OCI-LY7 (cell line): ENCODE measurements at regions not wholly inside any gene's neighbourhood (a gene's known extent, or its start where the extent isn't known, plus 50 kb on each side); places are given as distances from the start of the nearest gene placed in this dataset.

Experiments used
- BruUV-seq: library from RNA; stranded (reverse); fragments of 400-500 nt; replicated peaks from 2 replicates; lab custom pipeline; 2021; lab: Mats Ljungman, UMichigan
- CTCF ChIA-PET: fragments of 300-600 bp; sonication (Branson Sonifier 250); formaldehyde crosslinking; loops from one replicate; lab custom pipeline; 2022; ENCODE audit warnings: antibody characterized with exemption; ENCODE audit not compliant: unreplicated experiment; lab: Charles Lee
- POLR2A ChIA-PET: fragments of 300-600 bp; sonication (Branson Sonifier 250); formaldehyde crosslinking; loops from one replicate; lab custom pipeline; 2022; ENCODE audit warnings: antibody characterized with exemption; lab: Charles Lee
- DNase-seq: peaks from one replicate; pipeline ENCODE4 v3.0.0-alpha.2; 2015; ENCODE audit warnings: low spot score
- H2AFZ ChIP-seq: fragments of 200-600 bp; sonication (generic), shearing (Covaris generic); 2 replicates; pipeline ENCODE4 v1.6.1; 2014; ENCODE audit warnings: mild to moderate bottlenecking, antibody characterized with exemption, low read length, moderate library complexity
- H3K27ac ChIP-seq: fragments of 200-600 bp; sonication (generic); 2 replicates; pipeline ENCODE4 v1.5.1; 2014; ENCODE audit warnings: mixed run types, low read depth, mild to moderate bottlenecking, moderate library complexity, low read length, inconsistent platforms; ENCODE audit not compliant: poor library complexity, severe bottlenecking
- H3K36me3 ChIP-seq: fragments of 200-600 bp; sonication (generic); 2 replicates; pipeline ENCODE4 v1.6.1; 2014; ENCODE audit warnings: mild to moderate bottlenecking, antibody characterized with exemption, low read length, moderate library complexity, mixed read lengths; ENCODE audit not compliant: insufficient read depth
- H3K4me1 ChIP-seq: fragments of 200-600 bp; sonication (generic); 2 replicates; pipeline ENCODE4 v1.5.1; 2014; ENCODE audit warnings: mild to moderate bottlenecking, low read length; ENCODE audit not compliant: insufficient read depth, poor library complexity, severe bottlenecking
- H3K4me2 ChIP-seq: fragments of 200-600 bp; sonication (generic); 2 replicates; pipeline ENCODE4 v1.6.1; 2014; ENCODE audit warnings: mild to moderate bottlenecking, low read length
- H3K4me3 ChIP-seq: fragments of 200-600 bp; sonication (generic); 2 replicates; pipeline ENCODE4 v1.5.1; 2014; ENCODE audit warnings: mild to moderate bottlenecking, low read depth, low read length; ENCODE audit not compliant: poor library complexity, severe bottlenecking
- H3K79me2 ChIP-seq: fragments of 200-600 bp; sonication (generic); 2 replicates; pipeline ENCODE4 v1.6.1; 2016; ENCODE audit warnings: low read depth, mild to moderate bottlenecking, low read length, moderate library complexity, mixed read lengths; ENCODE audit not compliant: insufficient read depth
- H3K9me2 ChIP-seq: fragments of 200-600 bp; sonication (generic); 2 replicates; pipeline ENCODE4 v1.6.1; 2016; ENCODE audit warnings: mild to moderate bottlenecking, low read length, mixed read lengths; ENCODE audit not compliant: insufficient read depth
- H3K9me3 ChIP-seq: fragments of 200-600 bp; sonication (generic); 2 replicates; pipeline ENCODE4 v1.6.1; 2014; ENCODE audit warnings: mild to moderate bottlenecking, mixed run types, low read length, mixed read lengths
- H4K20me1 ChIP-seq: fragments of 200-600 bp; sonication (generic); 2 replicates; pipeline ENCODE4 v1.6.1; 2014; ENCODE audit warnings: mild to moderate bottlenecking, antibody characterized with exemption, low read length, moderate library complexity, mixed read lengths; ENCODE audit not compliant: insufficient read depth
- CTCF ChIP-seq: fragments of 200-600 bp; sonication (generic); conservative IDR thresholded peaks from 2 replicates; pipeline ENCODE4 v1.5.1; 2014; ENCODE audit warnings: mild to moderate bottlenecking, antibody characterized with exemption, low read length, moderate library complexity, mixed read lengths
- EZH2phosphoT487 ChIP-seq: fragments of 200-600 bp; sonication (generic); IDR thresholded peaks from 2 replicates; pipeline ENCODE4 v1.6.1; 2018; ENCODE audit warnings: low read depth, borderline replicate concordance, mild to moderate bottlenecking, mixed run types, antibody characterized with exemption, low read length, moderate library complexity, mixed read lengths
- intact Hi-C: fragments of 100-400 bp; cut with micrococcal nuclease; formaldehyde crosslinking; loops from one replicate; pipeline ENCODE4 v1.10.0; 2022; ENCODE audit not compliant: unreplicated experiment

DNA sequence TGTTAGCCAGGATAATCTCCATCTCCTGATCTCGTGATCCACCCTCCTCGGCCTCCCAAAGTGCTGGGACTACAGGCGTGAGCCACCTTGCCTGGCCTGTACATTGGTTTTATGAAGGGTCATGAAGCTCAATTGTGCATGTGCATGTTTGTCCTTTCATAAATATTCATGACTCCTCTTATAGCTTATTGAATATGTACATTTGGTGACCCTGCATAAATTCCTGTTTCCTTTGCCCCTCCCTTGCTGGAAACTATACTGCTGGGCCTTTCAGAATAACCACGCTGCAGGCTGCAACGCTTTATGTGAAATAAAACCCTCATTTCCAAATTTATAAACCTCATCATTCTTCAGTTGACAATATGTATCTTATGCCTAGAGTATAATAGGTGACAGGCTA lies 978.0 kb upstream of the LCORL start:
- intact Hi-C loops: no loop called here
- Histone ChIP-seq H3K4me3 (no peak overlapping the region), H3K27ac (no peak overlapping the region), H3K4me1 (no peaks in the 10 kb centered on the region), H4K20me1 (no peaks in the 10 kb centered on the region), H3K36me3 (no peaks in the 10 kb centered on the region; the same call in 1 of the 2 replicates), H2AFZ (no peak overlapping the region), H3K4me2 (no peak overlapping the region), H3K9me2 (no peaks in the 10 kb centered on the region), H3K79me2 (no peaks in the 10 kb centered on the region), H3K9me3 (peaks cover 38% of the 10 kb centered on the region)
- TF ChIP-seq EZH2phosphoT487: no peak
- TF ChIP-seq CTCF: no peak
- no peak for DNase-seq
- POLR2A ChIA-PET: interaction anchor here (0.9 to 2.5 kb wide), 3 partner anchors 11 to 153 kb away, joined by 3 to 11 read pairs (median 4); no protein-coding TSS in a partner anchor
- no TSS peak for BruUV-seq
- CTCF ChIA-PET: no interaction called here

- CTCF ChIA-PET: no interaction called here
- H3K27ac ChIP-seq: peak overlapping the region; percentile 98
- intact Hi-C loops: loop anchor here (2.0 to 10.0 kb wide), 3 partner anchors 42 to 1316 kb away; no protein-coding TSS in a partner anchor
These were observed 959.7 kb upstream of the LCORL start for GRCh38 chr4:18981234-18981615.

More at GRCh38 chr4:18981234-18981615, 959.7 kb upstream of the LCORL start:
- POLR2A ChIA-PET: interaction anchor here (1.2 to 2.5 kb wide), 3 partner anchors 9 to 48 kb away, joined by 4 to 14 read pairs (median 7); no protein-coding TSS in a partner anchor
- no TSS peak for BruUV-seq
- peaks cover 65% of the 10 kb centered on the region for H3K36me3 ChIP-seq
- H3K79me2 ChIP-seq: no peaks in the 10 kb centered on the region
- peak overlapping the region; percentile 62 for H3K4me2 ChIP-seq
- TF ChIP-seq EZH2phosphoT487 (no peak), CTCF (no peak)
- DNase-seq: peak; percentile 60
- peaks cover 69% of the 10 kb centered on the region; the same call in 1 of the 2 replicates for H3K9me3 ChIP-seq
- peak overlapping the region; percentile 57 for H2AFZ ChIP-seq
- H3K4me1 ChIP-seq: peaks cover 35% of the 10 kb centered on the region
- H3K4me3 ChIP-seq: peak overlapping the region; percentile 44
- H3K9me2 ChIP-seq: no peaks in the 10 kb centered on the region
- no peaks in the 10 kb centered on the region for H4K20me1 ChIP-seq
